ENCODE measurements at regions not wholly inside any gene's neighbourhood (a gene's known extent, or its start where the extent isn't known, plus 50 kb on each side); places are given as distances from the start of the nearest gene placed in this dataset.

DNA sequence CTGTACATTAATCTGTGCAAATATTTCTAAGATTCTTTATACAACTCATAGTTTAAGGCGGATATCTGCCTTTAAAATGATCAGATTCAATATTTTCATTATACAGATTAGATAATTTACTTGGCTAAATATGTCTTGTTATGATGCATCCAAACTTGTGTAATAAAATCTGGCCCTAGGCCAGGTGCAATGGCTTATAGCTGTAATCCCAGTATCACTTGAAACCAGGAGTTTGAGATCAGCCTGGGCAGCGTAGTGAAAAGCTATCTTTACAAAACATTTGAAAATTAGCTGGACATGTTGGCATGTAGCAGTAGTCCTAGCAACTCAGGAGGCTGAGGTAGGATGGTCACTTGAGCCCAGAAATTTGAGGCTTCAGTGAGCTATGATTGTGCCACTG lies 2002.2 kb upstream of the ACO1 start:
- FAIRE-seq (no peak), DNase-seq (ENCODE audit: low spot score) (no peak)
- BruUV-seq (replicated peaks) = no TSS peak

DNA sequence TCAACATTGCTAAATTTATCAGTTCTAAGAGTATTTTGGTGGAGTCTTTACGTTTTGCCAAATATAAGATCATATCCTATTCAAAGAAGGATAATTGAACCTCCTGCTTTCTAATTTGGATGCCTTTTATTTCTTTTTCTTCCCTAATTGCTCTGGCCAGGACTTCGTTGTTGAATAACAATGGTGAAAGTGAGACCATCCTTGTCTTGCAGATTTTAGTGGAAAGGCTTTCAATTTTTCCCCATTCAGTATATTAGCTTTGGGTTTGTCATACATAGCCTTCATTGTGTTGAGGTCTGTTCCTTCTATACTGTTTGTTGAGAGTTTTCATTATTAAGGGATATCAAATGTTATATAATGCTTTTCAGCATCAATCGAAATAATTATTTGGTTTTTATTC lies 1974.2 kb upstream of the ACO1 start:
- H3K4me1 ChIP-seq (ENCODE audit: insufficient read depth, low read length) = no peaks in the 10 kb centered on the region
- no peak for DNase-seq (ENCODE audit: low spot score)
- H3K36me3 ChIP-seq (replicated peaks in 1 of 2; ENCODE audit: control insufficient read depth in 1 of 2, insufficient read depth in 2 of 2, low read length in 2 of 2) = no peaks in the 10 kb centered on the region
- H3K9ac ChIP-seq (ENCODE audit: insufficient read depth, low read depth, low read length) = no peak overlapping the region
- no peak for ATAC-seq
- H4K20me1 ChIP-seq (ENCODE audit: insufficient read depth, low read length) = no peaks in the 10 kb centered on the region
- FAIRE-seq = no peak
- no peak overlapping the region for H3K4me2 ChIP-seq (ENCODE audit: low read depth, low read length)
- in situ Hi-C loops (cut with HindIII; ENCODE audit: extremely low pct_ligation_motif_present, low pct_unique_long_range_greater_than_20kb) = no loop called here
- H3K27ac ChIP-seq (ENCODE audit: extremely low read length, insufficient read depth, low read length) = no peak overlapping the region
- WGBS (ENCODE audit: low lambda C conversion rate) = 2% methylated on average over 3 of the region's 3 CpGs
- H3K27me3 ChIP-seq (ENCODE audit: control insufficient read depth in 1 of 2, insufficient read depth in 2 of 2, low read length in 2 of 2) = no peaks in the 10 kb centered on the region
- CTCF ChIA-PET (ENCODE audit: low intra/inter-chr PET ratio, low total read pairs) = no interaction called here
- no TSS peak for BruUV-seq (replicated peaks)
- no peaks in the 10 kb centered on the region for H3K79me2 ChIP-seq (ENCODE audit: insufficient read depth, low read length)
- intact Hi-C loops (cut with micrococcal nuclease; ENCODE audit: unreplicated experiment) = no loop called here
- peaks cover 24% of the 10 kb centered on the region; the same call in 1 of the 2 replicates for H3K9me3 ChIP-seq (ENCODE audit: low read length)
- no peak overlapping the region for H2AFZ ChIP-seq (ENCODE audit: low read length)
- no peak for TF ChIP-seq RBAK (CRISPR knock-in tag; IDR thresholded peaks at IDR 0.05)
- no peak overlapping the region for H3K4me3 ChIP-seq (replicated peaks in 1 of 3; ENCODE audit: insufficient read depth in 1 of 3, low read depth in 2 of 3, low read length in 3 of 3)
- POLR2A ChIA-PET = no interaction called here

More for the DNA sequence above, 2002.2 kb upstream of the ACO1 start:
- H3K4me2 ChIP-seq (ENCODE audit: low read depth, low read length) = no peak overlapping the region
- H4K20me1 ChIP-seq (ENCODE audit: insufficient read depth, low read length) = no peaks in the 10 kb centered on the region
- ChIA-PET POLR2A (no interaction called here), CTCF (ENCODE audit: low intra/inter-chr PET ratio, low total read pairs) (no interaction called here)
- H3K9me3 ChIP-seq (ENCODE audit: low read length) = no peaks in the 10 kb centered on the region
- no peak overlapping the region for H3K9ac ChIP-seq (ENCODE audit: insufficient read depth, low read depth, low read length)
- no peaks in the 10 kb centered on the region for H3K79me2 ChIP-seq (ENCODE audit: insufficient read depth, low read length)
- intact Hi-C loops (cut with micrococcal nuclease; ENCODE audit: unreplicated experiment) (no loop called here), in situ Hi-C loops (cut with HindIII; ENCODE audit: extremely low pct_ligation_motif_present, low pct_unique_long_range_greater_than_20kb) (no loop called here)
- TF ChIP-seq WIZ (CRISPR knock-in tag; IDR thresholded peaks at IDR 0.05) (no peak), SRY (CRISPR knock-in tag; IDR thresholded peaks at IDR 0.05) (no peak), KAT2B (IDR thresholded peaks at IDR 0.05; ENCODE audit: borderline replicate concordance, low read depth, low read length) (no peak)
- TF ChIP-seq, protein P1, sequence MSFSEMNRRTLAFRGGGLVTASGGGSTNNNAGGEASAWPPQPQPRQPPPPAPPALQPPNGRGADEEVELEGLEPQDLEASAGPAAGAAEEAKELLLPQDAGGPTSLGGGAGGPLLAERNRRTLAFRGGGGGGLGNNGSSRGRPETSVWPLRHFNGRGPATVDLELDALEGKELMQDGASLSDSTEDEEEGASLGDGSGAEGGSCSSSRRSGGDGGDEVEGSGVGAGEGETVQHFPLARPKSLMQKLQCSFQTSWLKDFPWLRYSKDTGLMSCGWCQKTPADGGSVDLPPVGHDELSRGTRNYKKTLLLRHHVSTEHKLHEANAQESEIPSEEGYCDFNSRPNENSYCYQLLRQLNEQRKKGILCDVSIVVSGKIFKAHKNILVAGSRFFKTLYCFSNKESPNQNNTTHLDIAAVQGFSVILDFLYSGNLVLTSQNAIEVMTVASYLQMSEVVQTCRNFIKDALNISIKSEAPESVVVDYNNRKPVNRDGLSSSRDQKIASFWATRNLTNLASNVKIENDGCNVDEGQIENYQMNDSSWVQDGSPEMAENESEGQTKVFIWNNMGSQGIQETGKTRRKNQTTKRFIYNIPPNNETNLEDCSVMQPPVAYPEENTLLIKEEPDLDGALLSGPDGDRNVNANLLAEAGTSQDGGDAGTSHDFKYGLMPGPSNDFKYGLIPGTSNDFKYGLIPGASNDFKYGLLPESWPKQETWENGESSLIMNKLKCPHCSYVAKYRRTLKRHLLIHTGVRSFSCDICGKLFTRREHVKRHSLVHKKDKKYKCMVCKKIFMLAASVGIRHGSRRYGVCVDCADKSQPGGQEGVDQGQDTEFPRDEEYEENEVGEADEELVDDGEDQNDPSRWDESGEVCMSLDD (CRISPR knock-in tag; IDR thresholded peaks at IDR 0.05; ENCODE audit: borderline replicate concordance) = no peak
- ATAC-seq = no peak
- 1% methylated on average over 2 of the region's 2 CpGs for WGBS (ENCODE audit: low lambda C conversion rate)
- no peaks in the 10 kb centered on the region for H3K27me3 ChIP-seq (ENCODE audit: control insufficient read depth in 1 of 2, insufficient read depth in 2 of 2, low read length in 2 of 2)
- H3K4me3 ChIP-seq (replicated peaks in 1 of 3; ENCODE audit: insufficient read depth in 1 of 3, low read depth in 2 of 3, low read length in 3 of 3) = no peak overlapping the region
- no peaks in the 10 kb centered on the region for H3K36me3 ChIP-seq (replicated peaks in 1 of 2; ENCODE audit: control insufficient read depth in 1 of 2, insufficient read depth in 2 of 2, low read length in 2 of 2)
- no peak overlapping the region for H2AFZ ChIP-seq (ENCODE audit: low read length)
- no peaks in the 10 kb centered on the region for H3K4me1 ChIP-seq (ENCODE audit: insufficient read depth, low read length)
- no peak overlapping the region for H3K27ac ChIP-seq (ENCODE audit: extremely low read length, insufficient read depth, low read length)
